GM23338 (cell line): ENCODE measurements at regions not wholly inside any gene's neighbourhood (a gene's known extent, or its start where the extent isn't known, plus 50 kb on each side); places are given as distances from the start of the nearest gene placed in this dataset.

Experiments used
- ATAC-seq: fragments of 200-7000 bp; cut with Tn5 transposase; 3 replicates; pipeline ENCODE4 v1.9.1; 2020
- DNase-seq: peaks from one replicate; pipeline ENCODE4 v3.0.0-alpha.2; 2015; ENCODE audit warnings: low spot score
- H2AFZ ChIP-seq: fragments of 200-600 bp; sonication (generic); 2 replicates; pipeline ENCODE4 v1.8.0; 2016; ENCODE audit warnings: antibody characterized with exemption, mild to moderate bottlenecking, moderate library complexity
- H3F3A ChIP-seq: fragments of 200-600 bp; sonication (generic); replicated peaks from 2 replicates; pipeline ENCODE4 v1.8.0; 2017; ENCODE audit warnings: antibody characterized with exemption, mixed run types, low read depth
- H3K27ac ChIP-seq: fragments of 200-600 bp; sonication (generic); 2 replicates; pipeline ENCODE4 v1.6.1; 2016; ENCODE audit warnings: low read depth
- H3K27me3 ChIP-seq: fragments of 200-600 bp; sonication (generic); 2 replicates; pipeline ENCODE4 v1.8.0; 2016; ENCODE audit warnings: mild to moderate bottlenecking, mixed run types, moderate library complexity; ENCODE audit not compliant: insufficient read depth
- H3K36me3 ChIP-seq: fragments of 200-600 bp; sonication (generic); 2 replicates; pipeline ENCODE4 v1.8.0; 2016; ENCODE audit warnings: mild to moderate bottlenecking; ENCODE audit not compliant: insufficient read depth
- H3K4me1 ChIP-seq: fragments of 200-600 bp; sonication (generic); 2 replicates; pipeline ENCODE4 v1.8.0; 2016; ENCODE audit warnings: mild to moderate bottlenecking, moderate library complexity; ENCODE audit not compliant: insufficient read depth
- H3K4me2 ChIP-seq: fragments of 200-600 bp; sonication (generic); 2 replicates; pipeline ENCODE4 v1.7.1; 2017; ENCODE audit warnings: mixed run types
- H3K4me3 ChIP-seq: fragments of 200-600 bp; sonication (generic); 2 replicates; pipeline ENCODE4 v1.6.1; 2016; ENCODE audit warnings: mixed run types
- H3K79me2 ChIP-seq: fragments of 200-600 bp; sonication (generic); replicated peaks from 2 replicates; pipeline ENCODE4 v1.8.0; 2017; ENCODE audit warnings: mild to moderate bottlenecking; ENCODE audit not compliant: insufficient read depth
- H3K9me2 ChIP-seq: fragments of 200-600 bp; sonication (generic); 2 replicates; pipeline ENCODE4 v1.8.0; 2017; ENCODE audit not compliant: insufficient read depth
- H4K20me1 ChIP-seq: fragments of 200-600 bp; sonication (generic); replicated peaks from 2 replicates; pipeline ENCODE4 v1.8.0; 2017; ENCODE audit warnings: mild to moderate bottlenecking; ENCODE audit not compliant: insufficient read depth
- H3K27ac Mint-ChIP-seq: 2 replicates; pipeline ENCODE4 v1.8.0; 2020; ENCODE audit warnings: inconsistent platforms, mild to moderate bottlenecking, moderate library complexity, mixed read lengths
- H3K27me3 Mint-ChIP-seq: 3 replicates; pipeline ENCODE4 v1.8.0; 2022; ENCODE audit warnings: low read depth, mild to moderate bottlenecking, moderate library complexity, mixed read lengths, inconsistent platforms; ENCODE audit not compliant: insufficient read depth, poor library complexity
- H3K36me3 Mint-ChIP-seq: 3 replicates; pipeline ENCODE4 v1.8.0; 2021; ENCODE audit warnings: low read depth, mild to moderate bottlenecking, inconsistent platforms, moderate library complexity, mixed read lengths
- H3K4me1 Mint-ChIP-seq: 3 replicates; pipeline ENCODE4 v1.8.0; 2020; ENCODE audit warnings: mild to moderate bottlenecking, inconsistent platforms, mixed read lengths
- H3K4me3 Mint-ChIP-seq: 3 replicates; pipeline ENCODE4 v1.8.0; 2021; ENCODE audit warnings: moderate library complexity, mild to moderate bottlenecking, inconsistent platforms, mixed read lengths
- H3K9me3 Mint-ChIP-seq: 3 replicates; pipeline ENCODE4 v1.8.0; 2020; ENCODE audit warnings: moderate library complexity, mild to moderate bottlenecking, inconsistent platforms, mixed read lengths
- CREB1 ChIP-seq: fragments of 250-450 bp; sonication (Bioruptor Pico); IDR thresholded peaks from 2 replicates; pipeline ENCODE4 v1.5.0; 2020; ENCODE audit warnings: low read depth, mild to moderate bottlenecking, moderate library complexity
- EZH2 ChIP-seq: fragments of 200-600 bp; sonication (generic); IDR thresholded peaks from one replicate; pipeline ENCODE4 v1.8.0; 2017; ENCODE audit warnings: antibody characterized with exemption, mild to moderate bottlenecking, low read depth; ENCODE audit not compliant: unreplicated experiment
- EZH2phosphoT487 ChIP-seq: fragments of 200-600 bp; sonication (generic); IDR thresholded peaks from one replicate; pipeline ENCODE4 v1.8.1; 2018; ENCODE audit warnings: antibody characterized with exemption; ENCODE audit not compliant: unreplicated experiment
- JUNB ChIP-seq: IDR thresholded peaks from one replicate; pipeline ENCODE4 v1.6.1; 2016; ENCODE audit warnings: antibody characterized with exemption; ENCODE audit not compliant: unreplicated experiment
- NANOG ChIP-seq: IDR thresholded peaks from 2 replicates; pipeline ENCODE4 v1.6.1; 2016; ENCODE audit warnings: antibody characterized with exemption, borderline replicate concordance
- POLR2AphosphoS5 ChIP-seq: IDR thresholded peaks from 2 replicates; pipeline ENCODE4 v1.6.1; 2016; ENCODE audit warnings: antibody characterized with exemption, low read depth
- REST ChIP-seq: IDR thresholded peaks from one replicate; pipeline ENCODE4 v1.6.1; 2018; ENCODE audit warnings: antibody characterized with exemption; ENCODE audit not compliant: unreplicated experiment
- STAT1 ChIP-seq: IDR thresholded peaks from one replicate; pipeline ENCODE4 v1.6.1; 2016; ENCODE audit warnings: antibody characterized with exemption; ENCODE audit not compliant: unreplicated experiment
- TF ChIP-seq, protein P1 (sequence below): fragments of 250-450 bp; sonication (Bioruptor Pico); IDR thresholded peaks from 2 replicates; pipeline ENCODE4 v1.5.0; 2020; ENCODE audit warnings: mild to moderate bottlenecking, moderate library complexity
- TF ChIP-seq, protein P2 (sequence below): IDR thresholded peaks from 2 replicates; pipeline ENCODE4 v1.6.1; 2016; ENCODE audit warnings: antibody characterized with exemption

DNA sequence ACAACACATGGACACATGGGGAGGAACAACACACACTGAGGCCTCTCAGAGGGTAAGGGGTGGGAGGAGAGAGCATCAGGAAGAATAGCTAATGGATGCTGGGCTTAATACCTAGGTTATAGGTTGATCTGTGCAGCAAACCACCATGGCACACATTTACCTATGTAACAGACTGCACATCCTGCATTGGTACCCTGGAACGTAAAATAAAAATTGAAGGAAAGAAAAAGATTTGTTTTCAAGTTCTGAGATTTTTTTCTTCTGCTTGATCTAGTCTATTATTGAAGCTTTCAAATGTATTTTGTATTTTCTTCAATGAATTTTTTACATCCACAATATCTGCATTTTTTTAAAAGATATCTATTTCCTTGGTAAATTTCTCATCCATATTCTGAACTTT lies 59.3 kb upstream of the SLC4A10 start (continued):
- TF ChIP-seq, protein P1, sequence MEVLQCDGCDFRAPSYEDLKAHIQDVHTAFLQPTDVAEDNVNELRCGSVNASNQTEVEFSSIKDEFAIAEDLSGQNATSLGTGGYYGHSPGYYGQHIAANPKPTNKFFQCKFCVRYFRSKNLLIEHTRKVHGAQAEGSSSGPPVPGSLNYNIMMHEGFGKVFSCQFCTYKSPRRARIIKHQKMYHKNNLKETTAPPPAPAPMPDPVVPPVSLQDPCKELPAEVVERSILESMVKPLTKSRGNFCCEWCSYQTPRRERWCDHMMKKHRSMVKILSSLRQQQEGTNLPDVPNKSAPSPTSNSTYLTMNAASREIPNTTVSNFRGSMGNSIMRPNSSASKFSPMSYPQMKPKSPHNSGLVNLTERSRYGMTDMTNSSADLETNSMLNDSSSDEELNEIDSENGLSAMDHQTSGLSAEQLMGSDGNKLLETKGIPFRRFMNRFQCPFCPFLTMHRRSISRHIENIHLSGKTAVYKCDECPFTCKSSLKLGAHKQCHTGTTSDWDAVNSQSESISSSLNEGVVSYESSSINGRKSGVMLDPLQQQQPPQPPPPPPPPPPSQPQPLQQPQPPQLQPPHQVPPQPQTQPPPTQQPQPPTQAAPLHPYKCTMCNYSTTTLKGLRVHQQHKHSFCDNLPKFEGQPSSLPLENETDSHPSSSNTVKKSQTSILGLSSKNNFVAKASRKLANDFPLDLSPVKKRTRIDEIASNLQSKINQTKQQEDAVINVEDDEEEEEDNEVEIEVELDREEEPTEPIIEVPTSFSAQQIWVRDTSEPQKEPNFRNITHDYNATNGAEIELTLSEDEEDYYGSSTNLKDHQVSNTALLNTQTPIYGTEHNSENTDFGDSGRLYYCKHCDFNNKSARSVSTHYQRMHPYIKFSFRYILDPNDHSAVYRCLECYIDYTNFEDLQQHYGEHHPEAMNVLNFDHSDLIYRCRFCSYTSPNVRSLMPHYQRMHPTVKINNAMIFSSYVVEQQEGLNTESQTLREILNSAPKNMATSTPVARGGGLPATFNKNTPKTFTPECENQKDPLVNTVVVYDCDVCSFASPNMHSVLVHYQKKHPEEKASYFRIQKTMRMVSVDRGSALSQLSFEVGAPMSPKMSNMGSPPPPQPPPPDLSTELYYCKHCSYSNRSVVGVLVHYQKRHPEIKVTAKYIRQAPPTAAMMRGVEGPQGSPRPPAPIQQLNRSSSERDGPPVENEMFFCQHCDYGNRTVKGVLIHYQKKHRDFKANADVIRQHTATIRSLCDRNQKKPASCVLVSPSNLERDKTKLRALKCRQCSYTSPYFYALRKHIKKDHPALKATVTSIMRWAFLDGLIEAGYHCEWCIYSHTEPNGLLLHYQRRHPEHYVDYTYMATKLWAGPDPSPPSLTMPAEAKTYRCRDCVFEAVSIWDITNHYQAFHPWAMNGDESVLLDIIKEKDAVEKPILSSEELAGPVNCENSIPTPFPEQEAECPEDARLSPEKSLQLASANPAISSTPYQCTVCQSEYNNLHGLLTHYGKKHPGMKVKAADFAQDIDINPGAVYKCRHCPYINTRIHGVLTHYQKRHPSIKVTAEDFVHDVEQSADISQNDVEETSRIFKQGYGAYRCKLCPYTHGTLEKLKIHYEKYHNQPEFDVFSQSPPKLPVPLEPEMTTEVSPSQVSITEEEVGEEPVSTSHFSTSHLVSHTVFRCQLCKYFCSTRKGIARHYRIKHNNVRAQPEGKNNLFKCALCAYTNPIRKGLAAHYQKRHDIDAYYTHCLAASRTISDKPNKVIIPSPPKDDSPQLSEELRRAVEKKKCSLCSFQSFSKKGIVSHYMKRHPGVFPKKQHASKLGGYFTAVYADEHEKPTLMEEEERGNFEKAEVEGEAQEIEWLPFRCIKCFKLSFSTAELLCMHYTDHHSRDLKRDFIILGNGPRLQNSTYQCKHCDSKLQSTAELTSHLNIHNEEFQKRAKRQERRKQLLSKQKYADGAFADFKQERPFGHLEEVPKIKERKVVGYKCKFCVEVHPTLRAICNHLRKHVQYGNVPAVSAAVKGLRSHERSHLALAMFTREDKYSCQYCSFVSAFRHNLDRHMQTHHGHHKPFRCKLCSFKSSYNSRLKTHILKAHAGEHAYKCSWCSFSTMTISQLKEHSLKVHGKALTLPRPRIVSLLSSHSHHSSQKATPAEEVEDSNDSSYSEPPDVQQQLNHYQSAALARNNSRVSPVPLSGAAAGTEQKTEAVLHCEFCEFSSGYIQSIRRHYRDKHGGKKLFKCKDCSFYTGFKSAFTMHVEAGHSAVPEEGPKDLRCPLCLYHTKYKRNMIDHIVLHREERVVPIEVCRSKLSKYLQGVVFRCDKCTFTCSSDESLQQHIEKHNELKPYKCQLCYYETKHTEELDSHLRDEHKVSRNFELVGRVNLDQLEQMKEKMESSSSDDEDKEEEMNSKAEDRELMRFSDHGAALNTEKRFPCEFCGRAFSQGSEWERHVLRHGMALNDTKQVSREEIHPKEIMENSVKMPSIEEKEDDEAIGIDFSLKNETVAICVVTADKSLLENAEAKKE (CRISPR knock-in tag): no peak
- TF ChIP-seq CREB1 (CRISPR knock-in tag) (no peak), REST (no peak), JUNB (no peak)

DNA sequence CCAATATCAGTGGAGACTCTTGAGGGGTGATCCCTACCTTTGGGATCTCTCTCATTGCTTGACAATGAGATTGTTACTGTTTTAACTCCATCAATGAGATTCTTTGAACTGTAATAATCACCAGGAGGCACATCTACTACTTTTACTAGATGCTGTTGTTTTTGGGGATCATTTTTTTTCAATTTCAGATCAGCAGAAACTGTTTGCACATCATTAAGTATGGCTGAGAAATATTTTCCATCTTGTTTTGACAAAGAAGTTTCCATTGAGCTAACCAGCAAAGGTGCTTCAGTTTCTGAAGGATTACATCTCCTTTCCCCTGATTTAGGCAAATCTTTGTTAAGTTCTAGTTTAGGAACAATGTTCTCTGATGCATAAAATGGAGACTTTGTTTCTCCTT lies 54.8 kb upstream of the SLC4A10 start:
- no peaks in the 10 kb centered on the region for H3F3A ChIP-seq
- H3K27ac Mint-ChIP-seq: no peak overlapping the region
- H3K27me3 ChIP-seq: no peaks in the 10 kb centered on the region
- DNase-seq: no peak
- ATAC-seq: no peak
- H3K4me1 Mint-ChIP-seq: no peaks in the 10 kb centered on the region
- H3K27me3 Mint-ChIP-seq: peaks cover 4% of the 10 kb centered on the region
- no peak overlapping the region for H3K27ac ChIP-seq
- no peak overlapping the region for H3K4me3 Mint-ChIP-seq
- H3K36me3 ChIP-seq: no peaks in the 10 kb centered on the region; the same call in 1 of the 2 replicates
- H2AFZ ChIP-seq: no peak overlapping the region
- no peaks in the 10 kb centered on the region for H3K36me3 Mint-ChIP-seq
- no peaks in the 10 kb centered on the region for H3K9me2 ChIP-seq
- no peaks in the 10 kb centered on the region for H3K4me1 ChIP-seq
- no peaks in the 10 kb centered on the region for H3K79me2 ChIP-seq
- H3K9me3 Mint-ChIP-seq: peaks cover 12% of the 10 kb centered on the region; the same call in 2 of the 3 replicates
- no peak overlapping the region for H3K4me3 ChIP-seq
- no peak overlapping the region for H3K4me2 ChIP-seq
- no peaks in the 10 kb centered on the region for H4K20me1 ChIP-seq
- TF ChIP-seq REST (no peak), NANOG (no peak), EZH2phosphoT487 (no peak), CREB1 (CRISPR knock-in tag) (no peak), STAT1 (no peak), JUNB (no peak), EZH2 (no peak), POLR2AphosphoS5 (no peak)
- TF ChIP-seq, protein P2, sequence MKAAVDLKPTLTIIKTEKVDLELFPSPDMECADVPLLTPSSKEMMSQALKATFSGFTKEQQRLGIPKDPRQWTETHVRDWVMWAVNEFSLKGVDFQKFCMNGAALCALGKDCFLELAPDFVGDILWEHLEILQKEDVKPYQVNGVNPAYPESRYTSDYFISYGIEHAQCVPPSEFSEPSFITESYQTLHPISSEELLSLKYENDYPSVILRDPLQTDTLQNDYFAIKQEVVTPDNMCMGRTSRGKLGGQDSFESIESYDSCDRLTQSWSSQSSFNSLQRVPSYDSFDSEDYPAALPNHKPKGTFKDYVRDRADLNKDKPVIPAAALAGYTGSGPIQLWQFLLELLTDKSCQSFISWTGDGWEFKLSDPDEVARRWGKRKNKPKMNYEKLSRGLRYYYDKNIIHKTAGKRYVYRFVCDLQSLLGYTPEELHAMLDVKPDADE: no peak
